Stimulated activated CD4-positive, alpha-beta T cell treated with anti-CD3 and anti-CD28 coated beads, Interleukin-15, amount 100 ng/mL, for 1 hour (primary cell): ENCODE measurements at regions not wholly inside any gene's neighbourhood (a gene's known extent, or its start where the extent isn't known, plus 50 kb on each side); places are given as distances from the start of the nearest gene placed in this dataset.
"Not testable (repeated sequence)": the region's sequence is repeated elsewhere in the genome, so short reads cannot be mapped to it uniquely, and the experiment has no call there.

Source experiments
- DNase-seq, 2 donors: peaks; one replicate each; pipeline ENCODE4 v3.0.0-alpha.2; 2020; ENCODE audit warnings: low read depth in 1 of 2, low spot score in 1 of 2

- DNase-seq = not testable (repeated sequence)
Observed at GRCh38 chr7:150046290-150047194, 172.8 kb downstream of the ATP6V0E2 start.

GRCh38 chr7:150047329-150047728, 173.6 kb downstream of the ATP6V0E2 start:
- DNase-seq = not testable (repeated sequence)

GRCh38 chr7:150047772-150048171, 174.0 kb downstream of the ATP6V0E2 start:
- not testable (repeated sequence) for DNase-seq

GRCh38 chr7:150048244-150049011, 174.7 kb downstream of the ATP6V0E2 start:
- DNase-seq = not testable (repeated sequence)

GRCh38 chr7:150049012-150049655, 175.4 kb downstream of the ATP6V0E2 start:
- not testable (repeated sequence) for DNase-seq

GRCh38 chr7:150053396-150053795, 179.6 kb downstream of the ATP6V0E2 start:
- not testable (repeated sequence) for DNase-seq

- DNase-seq = not testable (repeated sequence)
Observed at GRCh38 chr7:150054242-150054641, 180.5 kb downstream of the ATP6V0E2 start.

- peak; percentile 62 to 87 for DNase-seq
Observed at GRCh38 chr7:150060259-150061221, 186.8 kb downstream of the ATP6V0E2 start.

- not testable (repeated sequence) for DNase-seq
Observed at GRCh38 chr7:150063195-150063594, 189.4 kb downstream of the ATP6V0E2 start.

- DNase-seq = not testable (repeated sequence)
Observed at GRCh38 chr7:150069555-150070313, 196.0 kb downstream of the ATP6V0E2 start.

GRCh38 chr7:150077543-150077942, 203.8 kb downstream of the ATP6V0E2 start:
- DNase-seq = not testable (repeated sequence)

- DNase-seq = not testable (repeated sequence)
Observed at GRCh38 chr7:150081865-150082264, 208.1 kb downstream of the ATP6V0E2 start.

GRCh38 chr7:150084724-150085123, 211.0 kb downstream of the ATP6V0E2 start:
- DNase-seq = not testable (repeated sequence)

GRCh38 chr7:150087478-150087877, 213.7 kb downstream of the ATP6V0E2 start:
- not testable (repeated sequence) for DNase-seq

- DNase-seq = not testable (repeated sequence)
Observed at GRCh38 chr7:150089139-150089538, 215.4 kb downstream of the ATP6V0E2 start.

- not testable (repeated sequence) for DNase-seq
Observed at GRCh38 chr7:150090776-150091175, 217.0 kb downstream of the ATP6V0E2 start.

- not testable (repeated sequence) for DNase-seq
Observed at GRCh38 chr7:150093897-150094296, 220.1 kb downstream of the ATP6V0E2 start.

GRCh38 chr7:150096213-150096994, 222.6 kb downstream of the ATP6V0E2 start:
- DNase-seq = not testable (repeated sequence)
